HK-2 (cell line): ENCODE measurements at regions not wholly inside any gene's neighbourhood (a gene's known extent, or its start where the extent isn't known, plus 50 kb on each side); places are given as distances from the start of the nearest gene placed in this dataset.
"Not testable (repeated sequence)": the region's sequence is repeated elsewhere in the genome, so short reads cannot be mapped to it uniquely, and the experiment has no call there.

Experiments
- DNase-seq: peaks from one replicate; pipeline ENCODE4 v3.0.0-alpha.2; 2018; ENCODE audit not compliant: unreplicated experiment

- no peak for DNase-seq
Measured at GRCh38 chr20:24836041-24836533, 113.0 kb upstream of the CST7 start.

DNA sequence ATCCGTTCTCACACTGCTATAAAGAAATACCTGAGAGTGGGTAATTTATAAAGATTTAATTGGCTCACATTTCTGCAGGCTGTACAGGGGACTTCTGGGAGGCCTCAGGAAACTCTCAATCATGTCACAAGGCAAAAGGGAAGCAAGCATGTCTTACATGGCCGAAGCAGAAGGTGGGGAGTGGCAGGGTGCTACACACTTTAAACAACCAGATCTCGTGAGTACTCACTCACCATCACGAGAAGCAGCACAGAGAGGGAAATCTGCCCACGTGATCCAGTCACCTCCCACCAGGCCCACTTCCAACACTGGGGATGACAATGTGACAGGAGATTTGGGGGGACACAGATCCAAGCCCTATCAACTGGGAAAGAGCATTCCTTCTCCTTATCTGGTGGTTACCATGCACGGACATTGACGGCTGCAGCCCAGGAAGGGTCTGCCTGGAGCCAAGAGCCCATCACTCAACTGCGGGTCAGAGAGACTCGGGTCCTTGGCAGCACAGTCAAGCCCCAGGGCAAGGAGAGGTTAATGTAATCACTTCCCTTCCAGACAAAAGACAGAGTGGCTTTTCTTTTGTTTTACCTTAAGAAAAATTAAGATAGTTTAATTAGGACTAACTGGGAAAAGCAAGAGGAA lies 112.3 kb upstream of the CST7 start:
- DNase-seq, result no peak

GRCh38 chr20:24837781-24838450 lies 111.2 kb upstream of the CST7 start:
- DNase-seq, result no peak

- DNase-seq, result no peak
Measured at GRCh38 chr20:24838546-24839535, 110.2 kb upstream of the CST7 start.

DNA sequence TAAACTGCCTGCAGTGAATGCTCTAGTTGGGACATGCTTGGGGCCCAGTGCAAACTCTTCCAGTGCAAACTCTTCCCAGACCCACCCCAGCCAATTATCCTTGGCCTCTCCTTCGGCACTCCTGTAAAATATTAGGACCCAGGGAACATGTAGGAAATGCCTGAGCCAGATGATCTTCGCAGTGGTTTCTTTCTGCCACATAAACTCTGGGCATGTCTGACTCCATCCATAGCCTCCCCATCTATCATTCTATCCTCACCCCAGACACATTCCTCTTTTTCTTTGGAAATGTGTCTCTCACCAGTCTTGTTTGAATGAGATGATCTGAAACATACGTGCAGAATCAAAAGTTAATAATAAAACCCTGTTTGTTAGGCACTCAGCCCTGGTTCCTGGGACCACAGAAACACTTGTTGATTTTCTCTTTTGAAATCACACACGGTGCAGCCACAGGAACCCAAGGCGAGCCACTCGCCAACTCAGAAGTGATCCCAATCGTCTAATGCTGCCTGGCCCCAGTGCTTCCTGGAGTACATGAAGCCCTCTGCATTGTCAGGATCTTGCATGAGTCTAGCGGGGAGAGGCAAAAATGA lies 108.9 kb upstream of the CST7 start:
- no peak for DNase-seq

DNA sequence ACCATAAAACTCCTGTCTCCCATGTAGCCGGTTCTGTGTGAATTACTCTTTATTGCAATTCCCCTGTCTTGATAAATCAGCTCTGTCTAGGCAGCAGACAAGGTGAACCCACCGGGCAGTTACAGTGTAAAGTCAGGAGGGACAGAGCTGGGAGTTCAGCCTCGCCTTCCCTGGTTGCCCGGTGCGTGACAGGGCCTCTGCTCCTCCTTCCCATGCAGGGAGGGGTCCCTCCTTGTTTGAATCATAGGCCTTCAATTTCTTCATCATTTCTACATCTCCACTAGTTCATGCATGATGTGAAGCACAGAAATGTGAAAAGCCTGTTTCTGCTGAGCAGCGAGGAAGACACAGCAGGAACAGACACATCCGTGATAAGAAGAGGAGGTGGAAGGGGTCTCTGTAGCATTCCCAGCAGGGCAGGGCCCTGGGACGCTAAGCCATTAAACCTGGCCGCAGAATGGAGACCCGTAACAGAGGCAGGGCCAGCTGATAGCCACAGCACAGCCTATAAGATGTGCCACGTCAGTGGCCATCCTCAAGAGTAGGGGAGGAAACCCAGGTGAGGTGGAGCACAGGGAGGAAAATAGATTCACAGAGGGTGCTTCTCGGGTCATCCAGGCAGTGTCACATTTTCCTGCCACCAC lies 106.7 kb upstream of the CST7 start:
- DNase-seq, result no peak

DNA sequence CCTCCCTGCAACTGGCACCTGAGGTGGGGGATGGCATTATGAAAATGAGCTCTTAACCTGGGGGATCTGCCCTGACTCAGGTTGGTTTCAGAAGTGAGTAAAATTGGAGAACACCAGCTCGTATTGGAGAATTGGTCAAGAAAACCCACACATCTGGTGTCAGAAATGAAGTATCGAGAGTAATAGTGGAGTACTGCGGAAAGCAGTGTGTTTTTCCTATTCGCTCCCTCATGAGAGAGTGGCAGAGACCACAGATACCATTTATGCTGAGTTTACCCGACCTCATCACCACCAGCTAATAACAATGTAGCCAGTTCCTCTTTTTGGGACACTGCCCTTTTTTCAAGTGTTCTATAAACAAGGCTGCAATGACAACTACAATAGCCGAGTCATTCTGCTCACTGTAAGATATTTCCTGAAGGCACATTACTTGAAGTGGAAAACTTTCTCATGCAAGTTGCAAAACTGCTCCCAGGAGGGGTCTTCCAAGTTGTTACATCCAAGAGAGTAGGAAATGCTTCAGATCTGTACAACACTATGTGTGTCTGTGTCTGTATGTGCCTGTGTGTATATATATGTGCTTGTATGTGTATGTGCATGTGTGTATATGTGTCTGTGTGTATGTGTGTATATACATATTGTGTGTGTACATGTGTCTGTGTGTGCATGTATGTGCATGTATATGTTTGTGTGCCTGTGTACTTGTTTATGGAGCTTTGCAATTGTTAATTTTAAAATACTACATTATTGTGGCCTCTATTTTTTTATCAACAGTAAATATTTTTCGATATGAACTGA lies 106.0 kb upstream of the CST7 start:
- DNase-seq, result no peak

DNA sequence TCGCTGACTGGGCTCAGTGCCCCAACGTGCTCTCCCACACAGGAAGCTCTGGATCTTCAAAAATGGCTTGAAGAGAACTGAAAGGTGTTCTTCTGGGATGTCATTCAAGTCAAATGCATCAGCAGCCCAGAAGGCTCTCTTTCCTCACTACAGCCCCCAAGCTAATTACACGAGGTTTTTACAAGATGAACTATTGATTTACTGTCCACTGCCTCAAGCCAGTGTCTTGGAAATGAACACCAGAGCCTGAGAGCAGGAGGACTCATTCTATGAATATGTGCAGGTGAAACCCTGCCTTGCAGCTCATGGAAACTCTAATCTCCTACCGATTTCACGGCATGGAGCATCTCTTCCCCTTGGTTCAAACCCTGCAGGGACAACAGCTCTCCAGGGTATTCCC lies 98.9 kb upstream of the CST7 start:
- no peak for DNase-seq

- no peak for DNase-seq
Measured at GRCh38 chr20:24851346-24852019, 97.6 kb upstream of the CST7 start.

DNA sequence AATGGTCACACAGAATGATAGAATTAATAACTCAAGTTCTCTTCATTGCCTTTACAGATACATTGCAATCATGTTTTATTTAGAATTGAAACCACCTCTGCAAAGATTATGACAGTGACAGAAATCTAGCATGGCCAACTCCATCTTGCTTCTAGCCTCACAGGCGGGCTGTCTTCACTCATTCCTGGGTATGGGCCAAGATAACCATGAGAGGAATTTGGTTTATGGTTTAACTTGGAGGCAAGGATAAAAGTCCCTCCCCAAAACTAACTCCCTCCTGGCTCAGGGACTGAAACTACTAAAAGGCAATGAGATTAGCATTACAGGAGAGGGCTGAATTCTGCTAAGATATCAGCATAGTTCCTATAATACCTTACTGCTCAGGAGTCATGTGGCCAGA lies 95.2 kb upstream of the CST7 start:
- DNase-seq, result no peak

GRCh38 chr20:24855848-24856247 lies 93.2 kb upstream of the CST7 start:
- no peak for DNase-seq

DNA sequence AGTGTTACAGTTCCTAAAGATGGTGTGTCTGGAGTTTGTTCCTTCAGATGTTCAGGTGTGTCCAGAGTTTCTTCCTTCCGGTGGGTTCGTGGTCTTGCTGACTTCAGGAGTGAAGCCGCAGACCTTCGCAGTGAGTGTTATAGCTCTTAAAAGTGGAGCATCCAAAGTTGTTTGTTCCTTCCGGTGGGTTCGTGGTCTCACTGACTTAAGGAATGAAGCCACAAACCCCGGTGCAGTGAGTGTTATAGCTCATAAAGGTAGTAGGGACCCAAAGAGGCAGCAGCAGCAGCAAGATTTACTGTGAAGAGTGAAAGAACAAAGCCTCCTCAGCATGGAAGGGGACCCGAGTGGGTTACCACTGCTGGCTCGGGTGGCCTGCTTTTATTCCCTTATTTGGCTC lies 90.6 kb upstream of the CST7 start:
- DNase-seq, result not testable (repeated sequence)

GRCh38 chr20:24859539-24859938 lies 89.5 kb upstream of the CST7 start:
- no peak for DNase-seq

DNA sequence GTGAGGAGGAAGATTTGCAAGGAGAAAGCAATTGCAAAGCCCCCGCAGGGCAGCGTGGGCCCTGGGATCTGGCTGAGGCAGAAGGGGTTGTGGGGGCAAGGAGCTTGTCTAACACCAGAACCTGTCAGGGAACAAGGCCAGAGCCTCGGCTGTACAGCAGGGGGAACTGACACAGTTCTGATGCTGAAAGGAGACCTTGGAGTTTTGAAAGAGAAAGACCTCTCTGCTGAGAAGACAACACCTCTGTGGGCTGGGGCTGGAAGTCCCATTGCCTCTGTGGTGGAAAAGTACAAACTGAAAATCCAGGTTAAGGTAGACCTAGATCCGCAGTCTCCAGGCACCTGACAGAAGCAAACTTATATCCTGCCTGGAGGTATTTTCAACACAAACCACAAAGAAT lies 86.9 kb upstream of the CST7 start:
- DNase-seq, result no peak

- DNase-seq, result no peak
Measured at GRCh38 chr20:24862606-24863005, 86.5 kb upstream of the CST7 start.

DNA sequence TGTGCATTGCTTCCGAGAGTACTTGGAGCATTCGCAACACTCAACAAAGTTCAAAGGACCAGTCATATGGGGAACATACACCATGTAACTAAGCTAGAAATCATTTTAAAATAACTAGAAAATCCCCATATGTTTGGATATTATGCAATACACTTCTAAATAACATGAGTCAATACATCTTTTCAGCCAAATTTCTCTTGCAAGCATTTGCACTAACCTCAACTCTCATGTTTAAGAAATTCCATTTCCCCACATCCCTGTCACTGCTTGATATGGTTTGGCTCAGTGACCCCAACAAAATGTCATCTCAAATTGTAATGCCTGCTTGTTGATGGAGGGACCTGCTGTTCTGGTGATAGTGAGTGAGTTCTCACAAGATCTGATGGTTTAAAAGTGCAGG lies 85.7 kb upstream of the CST7 start:
- no peak for DNase-seq

GRCh38 chr20:24866008-24866407 lies 83.1 kb upstream of the CST7 start:
- no peak for DNase-seq

- no peak for DNase-seq
Measured at GRCh38 chr20:24866742-24867141, 82.3 kb upstream of the CST7 start.

GRCh38 chr20:24867556-24867955 lies 81.5 kb upstream of the CST7 start:
- DNase-seq, result no peak

DNA sequence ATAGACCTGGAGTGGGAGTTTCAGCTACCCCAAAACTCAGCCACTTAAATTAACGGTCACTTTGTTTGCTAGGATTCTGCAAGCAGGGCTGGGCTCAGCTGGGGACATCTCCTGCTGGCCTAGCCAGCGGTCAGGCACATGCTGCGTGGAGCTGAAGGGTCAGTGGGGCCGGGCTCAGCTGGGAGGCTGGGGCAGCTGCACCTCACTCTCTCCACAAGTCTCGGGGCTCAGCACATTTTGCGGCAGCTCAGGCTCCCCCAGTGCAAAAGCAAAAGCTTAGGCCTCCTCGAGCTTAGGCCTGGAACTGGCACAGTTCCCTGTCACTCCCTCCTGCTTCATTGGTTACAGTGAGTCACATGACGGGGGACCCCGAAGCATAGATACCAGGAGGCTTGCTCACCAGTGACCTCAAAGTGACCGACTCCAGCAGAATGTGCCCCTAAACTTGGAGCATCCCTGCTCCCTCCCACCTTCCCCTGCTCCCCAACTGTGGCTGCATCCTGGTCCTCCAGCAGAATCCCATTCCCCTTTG lies 80.6 kb upstream of the CST7 start:
- DNase-seq, result no peak
